ENCODE measurements at regions not wholly inside any gene's neighbourhood (a gene's known extent, or its start where the extent isn't known, plus 50 kb on each side); places are given as distances from the start of the nearest gene placed in this dataset.

GRCh38 chr11:13074714-13075464, 65.8 kb downstream of the RASSF10 start:
- TF ChIP-seq SIN3A (IDR thresholded peaks at IDR 0.05; ENCODE audit: borderline replicate concordance, insufficient read depth, low read length) (no peak), FOXP2 (optimal IDR thresholded peaks at IDR 0.05; ENCODE audit: borderline replicate concordance, extremely low read depth, extremely low read length, insufficient read depth) (no peak), TAF1 (IDR thresholded peaks at IDR 0.05; ENCODE audit: borderline replicate concordance, insufficient read depth, low read length) (no peak), POLR2AphosphoS5 (IDR thresholded peaks at IDR 0.05; ENCODE audit: low read depth, low read length) (no peak)
- TF ChIP-seq, protein P1, sequence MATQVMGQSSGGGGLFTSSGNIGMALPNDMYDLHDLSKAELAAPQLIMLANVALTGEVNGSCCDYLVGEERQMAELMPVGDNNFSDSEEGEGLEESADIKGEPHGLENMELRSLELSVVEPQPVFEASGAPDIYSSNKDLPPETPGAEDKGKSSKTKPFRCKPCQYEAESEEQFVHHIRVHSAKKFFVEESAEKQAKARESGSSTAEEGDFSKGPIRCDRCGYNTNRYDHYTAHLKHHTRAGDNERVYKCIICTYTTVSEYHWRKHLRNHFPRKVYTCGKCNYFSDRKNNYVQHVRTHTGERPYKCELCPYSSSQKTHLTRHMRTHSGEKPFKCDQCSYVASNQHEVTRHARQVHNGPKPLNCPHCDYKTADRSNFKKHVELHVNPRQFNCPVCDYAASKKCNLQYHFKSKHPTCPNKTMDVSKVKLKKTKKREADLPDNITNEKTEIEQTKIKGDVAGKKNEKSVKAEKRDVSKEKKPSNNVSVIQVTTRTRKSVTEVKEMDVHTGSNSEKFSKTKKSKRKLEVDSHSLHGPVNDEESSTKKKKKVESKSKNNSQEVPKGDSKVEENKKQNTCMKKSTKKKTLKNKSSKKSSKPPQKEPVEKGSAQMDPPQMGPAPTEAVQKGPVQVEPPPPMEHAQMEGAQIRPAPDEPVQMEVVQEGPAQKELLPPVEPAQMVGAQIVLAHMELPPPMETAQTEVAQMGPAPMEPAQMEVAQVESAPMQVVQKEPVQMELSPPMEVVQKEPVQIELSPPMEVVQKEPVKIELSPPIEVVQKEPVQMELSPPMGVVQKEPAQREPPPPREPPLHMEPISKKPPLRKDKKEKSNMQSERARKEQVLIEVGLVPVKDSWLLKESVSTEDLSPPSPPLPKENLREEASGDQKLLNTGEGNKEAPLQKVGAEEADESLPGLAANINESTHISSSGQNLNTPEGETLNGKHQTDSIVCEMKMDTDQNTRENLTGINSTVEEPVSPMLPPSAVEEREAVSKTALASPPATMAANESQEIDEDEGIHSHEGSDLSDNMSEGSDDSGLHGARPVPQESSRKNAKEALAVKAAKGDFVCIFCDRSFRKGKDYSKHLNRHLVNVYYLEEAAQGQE (IDR thresholded peaks at IDR 0.05; ENCODE audit: insufficient read depth in 1 of 2, low read depth in 2 of 2, low read length in 2 of 2), result no peak

GRCh38 chr11:13076961-13077360, 67.8 kb downstream of the RASSF10 start:
- TF ChIP-seq TAF1 (IDR thresholded peaks at IDR 0.05; ENCODE audit: borderline replicate concordance, insufficient read depth, low read length) (no peak), SIN3A (IDR thresholded peaks at IDR 0.05; ENCODE audit: borderline replicate concordance, insufficient read depth, low read length) (no peak), POLR2AphosphoS5 (IDR thresholded peaks at IDR 0.05; ENCODE audit: low read depth, low read length) (no peak), FOXP2 (optimal IDR thresholded peaks at IDR 0.05; ENCODE audit: borderline replicate concordance, extremely low read depth, extremely low read length, insufficient read depth) (no peak)
- TF ChIP-seq, protein P1 (IDR thresholded peaks at IDR 0.05; ENCODE audit: insufficient read depth in 1 of 2, low read depth in 2 of 2, low read length in 2 of 2), result no peak

DNA sequence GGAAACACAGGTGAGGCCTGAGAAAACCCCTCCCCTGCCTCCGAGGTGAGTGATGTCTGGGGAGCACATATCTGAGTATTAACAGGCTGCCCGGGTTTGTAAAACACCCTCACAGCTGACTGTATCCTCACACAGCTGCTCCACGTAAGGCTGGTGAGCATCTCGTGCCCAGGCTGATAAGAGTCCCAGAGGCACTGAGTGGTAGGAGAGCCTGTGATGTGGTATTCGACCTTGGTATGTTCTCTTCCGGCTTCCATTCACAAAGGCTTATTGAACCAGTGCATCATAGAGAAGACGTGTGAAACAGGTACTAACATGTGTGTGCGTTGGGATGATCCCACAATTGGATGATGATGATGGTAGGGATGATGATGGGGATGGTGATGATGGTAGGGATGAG, 71.7 kb downstream of the RASSF10 start:
- TF ChIP-seq, protein P1 (IDR thresholded peaks at IDR 0.05; ENCODE audit: insufficient read depth in 1 of 2, low read depth in 2 of 2, low read length in 2 of 2), result no peak
- no peak for TF ChIP-seq FOXP2 (optimal IDR thresholded peaks at IDR 0.05; ENCODE audit: borderline replicate concordance, extremely low read depth, extremely low read length, insufficient read depth)

DNA sequence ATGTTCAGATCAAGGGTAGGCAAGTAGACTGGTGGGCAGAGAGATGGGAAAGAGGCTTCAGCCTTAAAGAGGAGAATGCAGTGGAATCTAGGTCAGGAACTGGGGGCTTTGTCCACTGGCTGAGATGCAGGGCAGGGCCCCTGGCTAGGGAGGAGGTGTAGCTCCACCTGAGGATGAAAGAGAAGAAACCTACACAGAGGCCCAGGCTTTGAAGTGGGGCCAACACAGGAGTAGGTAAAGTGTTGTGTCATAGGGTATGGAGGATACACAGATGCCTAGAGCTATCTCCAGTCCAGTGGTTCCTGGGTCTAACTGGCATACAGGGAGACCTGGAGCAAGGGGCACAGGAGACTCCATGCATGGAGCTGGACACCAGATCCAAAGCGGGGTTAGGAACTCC, 73.5 kb downstream of the RASSF10 start:
- TF ChIP-seq TAF1 (IDR thresholded peaks at IDR 0.05; ENCODE audit: borderline replicate concordance, insufficient read depth, low read length) (no peak), FOXP2 (optimal IDR thresholded peaks at IDR 0.05; ENCODE audit: borderline replicate concordance, extremely low read depth, extremely low read length, insufficient read depth) (no peak), SIN3A (IDR thresholded peaks at IDR 0.05; ENCODE audit: borderline replicate concordance, insufficient read depth, low read length) (no peak), POLR2AphosphoS5 (IDR thresholded peaks at IDR 0.05; ENCODE audit: low read depth, low read length) (no peak)
- TF ChIP-seq, protein P1 (IDR thresholded peaks at IDR 0.05; ENCODE audit: insufficient read depth in 1 of 2, low read depth in 2 of 2, low read length in 2 of 2), result no peak
